Stimulated activated CD8-positive, alpha-beta memory T cell treated with anti-CD3 and anti-CD28 coated beads, Interleukin-7, amount 100 ng/mL, for 1 hour (primary cell): ENCODE measurements at regions not wholly inside any gene's neighbourhood (a gene's known extent, or its start where the extent isn't known, plus 50 kb on each side); places are given as distances from the start of the nearest gene placed in this dataset.

Source experiments
- DNase-seq, 2 donors: peaks; one replicate each; pipeline ENCODE4 v3.0.0-alpha.2; 2020; ENCODE audit warnings: low read depth in 2 of 2

- no peak for DNase-seq
Observed at GRCh38 chr4:18398661-18399060, 377.1 kb upstream of the LCORL start.

- no peak for DNase-seq
Observed at GRCh38 chr4:18397681-18398390, 376.3 kb upstream of the LCORL start.

- no peak for DNase-seq
Observed at GRCh38 chr4:18394656-18395055, 373.1 kb upstream of the LCORL start.

GRCh38 chr4:18391354-18391728, 369.8 kb upstream of the LCORL start:
- DNase-seq, result no peak

- no peak for DNase-seq
Observed at GRCh38 chr4:18390655-18391353, 369.2 kb upstream of the LCORL start.

DNA sequence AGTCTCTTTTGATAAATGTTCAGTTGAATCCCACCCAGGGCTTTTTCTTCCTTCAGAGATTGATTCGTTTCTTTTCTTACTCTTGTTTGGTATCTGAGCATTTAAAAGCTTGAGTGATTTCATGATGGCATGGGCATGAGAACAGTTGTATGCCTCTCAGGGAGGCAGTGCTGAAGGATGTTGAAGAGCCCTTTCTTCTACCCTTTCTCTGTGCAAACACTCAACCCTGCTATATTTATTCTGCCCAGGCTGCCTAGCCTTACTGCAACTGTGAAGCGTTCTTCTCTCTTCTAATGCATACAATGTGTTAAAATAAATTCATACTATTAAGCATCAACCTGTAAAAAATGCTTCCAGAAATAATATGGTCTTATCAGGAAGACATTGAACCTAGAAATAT, 367.6 kb upstream of the LCORL start:
- no peak for DNase-seq

GRCh38 chr4:18388039-18388438, 366.5 kb upstream of the LCORL start:
- no peak for DNase-seq

- no peak for DNase-seq
Observed at GRCh38 chr4:18381186-18381585, 359.6 kb upstream of the LCORL start.

DNA sequence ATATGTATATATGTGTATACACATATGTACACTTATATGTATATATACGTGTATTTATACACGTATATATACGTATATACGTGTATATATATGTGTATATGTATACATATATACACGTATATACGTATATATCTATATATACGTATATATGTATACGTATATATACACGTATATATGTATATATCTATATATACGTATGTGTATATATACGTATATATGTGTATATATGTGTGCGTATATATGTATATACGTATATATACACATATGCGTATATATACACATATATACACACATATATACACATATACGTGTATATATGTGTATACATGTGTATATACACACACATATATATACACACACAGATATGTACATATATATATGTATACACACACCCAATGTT, 348.0 kb upstream of the LCORL start:
- DNase-seq, result no peak

GRCh38 chr4:18366892-18367291, 345.3 kb upstream of the LCORL start:
- no peak for DNase-seq

DNA sequence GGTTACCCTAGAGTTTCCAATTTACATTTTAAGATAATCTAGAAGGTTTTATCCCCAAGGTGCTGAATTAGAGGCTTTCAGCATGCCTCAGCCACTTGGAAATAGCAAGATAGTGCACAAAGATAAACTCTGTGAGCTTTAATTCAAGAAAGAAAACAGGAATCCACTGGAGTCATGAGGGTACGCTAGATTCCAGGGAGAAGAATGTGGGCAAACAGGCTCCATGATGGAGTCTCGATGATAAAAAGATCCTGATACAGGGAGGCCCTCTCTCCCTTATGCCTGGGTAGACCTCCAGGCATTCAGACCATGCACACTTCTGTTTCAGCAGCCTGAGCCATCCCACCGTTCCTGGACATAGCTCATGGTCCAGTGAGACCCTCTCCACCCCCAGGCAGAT, 344.6 kb upstream of the LCORL start:
- DNase-seq, result no peak

DNA sequence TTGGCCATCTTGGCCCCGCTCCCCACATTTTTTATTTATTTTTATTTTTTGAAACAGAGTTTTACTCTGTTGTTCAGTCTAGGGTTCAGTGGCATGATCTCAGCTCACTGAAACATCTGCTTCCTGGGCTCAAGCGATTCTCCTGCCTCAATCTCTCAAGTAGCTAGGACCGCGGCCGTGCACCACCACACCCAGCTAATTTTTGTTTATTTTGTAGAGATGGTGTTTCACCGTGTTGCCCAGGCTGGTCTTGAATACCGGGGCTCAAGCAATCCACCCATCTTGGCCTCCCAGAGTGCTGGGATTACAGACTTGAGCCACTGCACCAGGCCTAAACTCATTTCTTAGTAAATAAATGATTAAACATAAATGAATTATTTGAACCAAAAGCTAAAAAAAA, 322.0 kb upstream of the LCORL start:
- no peak for DNase-seq

- DNase-seq, result no peak
Observed at GRCh38 chr4:18342847-18343246, 321.3 kb upstream of the LCORL start.

GRCh38 chr4:18321956-18322530, 300.5 kb upstream of the LCORL start:
- no peak for DNase-seq

DNA sequence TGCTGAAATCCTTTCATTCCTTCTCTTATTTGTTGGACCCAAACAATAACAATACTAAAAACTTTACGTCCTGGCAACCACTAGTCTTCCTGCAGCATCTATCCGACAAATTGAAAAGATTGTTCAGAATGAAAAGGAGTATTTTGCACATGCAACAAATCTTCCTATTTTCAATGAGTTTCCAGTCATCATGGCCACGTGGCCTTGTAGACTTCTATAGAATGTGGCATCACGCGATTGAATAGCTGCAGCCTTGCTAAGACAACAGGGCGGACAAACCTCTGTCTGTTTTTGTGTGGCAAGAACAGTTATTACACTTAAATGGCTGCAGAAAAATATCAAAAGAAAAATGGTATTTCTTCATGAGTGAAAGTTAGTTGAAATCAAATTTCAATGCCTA, 297.9 kb upstream of the LCORL start:
- DNase-seq, result no peak

- DNase-seq, result no peak
Observed at GRCh38 chr4:18318682-18319388, 297.3 kb upstream of the LCORL start.

- DNase-seq, result no peak
Observed at GRCh38 chr4:18314731-18315130, 293.2 kb upstream of the LCORL start.

DNA sequence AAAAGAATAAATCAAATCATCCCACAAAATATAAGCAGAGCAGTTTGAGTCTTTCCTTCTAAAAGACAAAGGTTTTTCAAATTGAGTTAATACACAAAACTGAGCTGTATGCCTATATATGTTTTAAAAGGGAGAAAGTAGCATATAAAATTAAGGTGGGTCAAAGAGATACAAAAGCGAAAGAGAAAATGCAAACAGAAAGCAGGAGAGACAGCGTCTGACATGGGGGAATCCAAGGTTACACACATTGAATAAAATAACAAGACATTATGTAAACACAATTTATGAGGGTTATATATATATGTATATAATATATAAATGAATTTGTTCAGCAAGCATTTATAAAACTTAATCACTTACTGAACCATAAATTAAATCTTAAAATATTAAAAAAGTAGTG, 276.1 kb upstream of the LCORL start:
- no peak for DNase-seq

- DNase-seq, result no peak
Observed at GRCh38 chr4:18296411-18296810, 274.9 kb upstream of the LCORL start.

DNA sequence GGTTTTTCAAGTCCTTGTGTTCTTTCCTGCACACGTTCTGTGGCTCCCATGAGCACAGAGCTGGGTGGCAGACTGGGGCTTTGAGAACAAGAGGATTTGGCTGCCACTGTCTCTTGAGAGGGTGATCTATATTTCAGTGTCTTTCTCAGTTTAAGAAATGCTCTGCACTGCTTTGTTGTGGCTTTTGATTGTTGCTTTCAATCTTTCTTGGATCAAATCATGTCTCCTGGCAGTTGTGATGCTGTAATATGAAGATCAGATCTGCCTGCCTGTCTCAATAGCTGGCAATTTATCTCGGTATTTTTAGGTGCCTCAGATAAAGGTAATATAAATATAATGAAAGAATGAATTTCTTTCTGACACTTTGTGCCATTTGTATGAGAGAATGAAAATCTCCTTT, 273.3 kb upstream of the LCORL start:
- no peak for DNase-seq

DNA sequence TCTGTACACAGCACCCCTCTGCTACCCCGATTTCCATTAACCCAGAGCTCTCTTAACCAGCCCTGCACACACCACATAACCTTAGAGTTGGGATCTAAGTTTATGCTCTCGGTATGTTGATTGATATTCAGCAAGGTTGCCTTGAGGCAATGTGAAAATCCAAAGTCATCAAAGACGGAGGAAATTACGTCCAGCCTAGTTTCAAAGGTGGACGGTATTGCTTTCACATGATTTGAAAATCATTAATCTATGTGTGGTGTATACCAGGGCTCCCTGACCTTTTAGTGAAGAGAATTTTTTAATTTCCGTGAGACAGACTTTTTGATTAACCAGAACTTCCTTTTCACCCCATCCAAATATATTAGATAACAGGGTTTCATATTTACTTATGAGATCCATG, 272.5 kb upstream of the LCORL start:
- no peak for DNase-seq

- no peak for DNase-seq
Observed at GRCh38 chr4:18292411-18292810, 270.9 kb upstream of the LCORL start.

GRCh38 chr4:18291981-18292380, 270.4 kb upstream of the LCORL start:
- DNase-seq, result no peak
